Suprapubic skin (tissue), 3 donors: ENCODE measurements at regions not wholly inside any gene's neighbourhood (a gene's known extent, or its start where the extent isn't known, plus 50 kb on each side); places are given as distances from the start of the nearest gene placed in this dataset.

Experiments used
- POLR2AphosphoS5 ChIP-seq, 3 donors: sonication (generic); formaldehyde crosslinking; IDR thresholded peaks; one replicate each; pipeline ENCODE4 v1.6.1; 2017; ENCODE audit warnings: antibody characterized with exemption in 3 of 3
- TF ChIP-seq, protein P1 (sequence below), 2 donors: fragments of 200-600 bp in 1 of 2; fragments of 450-650 bp in 1 of 2; sonication (generic) in 1 of 2; IDR thresholded peaks; one replicate each; pipeline ENCODE4 v1.5.1; 2016 to 2019; ENCODE audit warnings: antibody characterized with exemption in 2 of 2, mild to moderate bottlenecking in 1 of 2, moderate library complexity in 1 of 2

DNA sequence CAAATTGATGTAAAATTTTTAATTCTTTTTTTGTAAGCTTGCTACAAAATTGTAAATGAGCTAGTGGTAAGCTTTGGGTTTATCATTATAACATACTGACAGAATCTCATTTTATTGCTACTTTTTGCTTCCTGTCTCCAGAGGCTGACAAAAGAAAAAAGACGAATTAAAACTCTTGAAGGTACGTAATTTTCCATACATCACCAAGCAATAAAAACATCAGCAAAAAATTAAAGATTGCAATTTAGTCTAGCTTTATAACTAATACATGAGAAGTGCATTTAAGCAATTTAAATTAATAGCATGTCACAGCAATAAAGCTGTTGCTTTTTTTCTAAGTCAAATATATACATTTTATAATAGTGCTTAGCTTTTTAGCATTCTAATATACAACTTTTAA, 94.6 kb upstream of the SNTG2 start:
- TF ChIP-seq, protein P1, sequence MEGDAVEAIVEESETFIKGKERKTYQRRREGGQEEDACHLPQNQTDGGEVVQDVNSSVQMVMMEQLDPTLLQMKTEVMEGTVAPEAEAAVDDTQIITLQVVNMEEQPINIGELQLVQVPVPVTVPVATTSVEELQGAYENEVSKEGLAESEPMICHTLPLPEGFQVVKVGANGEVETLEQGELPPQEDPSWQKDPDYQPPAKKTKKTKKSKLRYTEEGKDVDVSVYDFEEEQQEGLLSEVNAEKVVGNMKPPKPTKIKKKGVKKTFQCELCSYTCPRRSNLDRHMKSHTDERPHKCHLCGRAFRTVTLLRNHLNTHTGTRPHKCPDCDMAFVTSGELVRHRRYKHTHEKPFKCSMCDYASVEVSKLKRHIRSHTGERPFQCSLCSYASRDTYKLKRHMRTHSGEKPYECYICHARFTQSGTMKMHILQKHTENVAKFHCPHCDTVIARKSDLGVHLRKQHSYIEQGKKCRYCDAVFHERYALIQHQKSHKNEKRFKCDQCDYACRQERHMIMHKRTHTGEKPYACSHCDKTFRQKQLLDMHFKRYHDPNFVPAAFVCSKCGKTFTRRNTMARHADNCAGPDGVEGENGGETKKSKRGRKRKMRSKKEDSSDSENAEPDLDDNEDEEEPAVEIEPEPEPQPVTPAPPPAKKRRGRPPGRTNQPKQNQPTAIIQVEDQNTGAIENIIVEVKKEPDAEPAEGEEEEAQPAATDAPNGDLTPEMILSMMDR (IDR thresholded peaks at IDR 0.05) = no peak
- no peak for TF ChIP-seq POLR2AphosphoS5 (IDR thresholded peaks at IDR 0.05)
